Prostate gland (tissue), 2 donors: ENCODE measurements at regions not wholly inside any gene's neighbourhood (a gene's known extent, or its start where the extent isn't known, plus 50 kb on each side); places are given as distances from the start of the nearest gene placed in this dataset.

ENCODE experiments used
- CTCF ChIP-seq, 4 experiments: fragments of 200-600 bp in 2 of 4; fragments of 450-650 bp in 2 of 4; sonication (generic) in 2 of 4; IDR thresholded peaks; 1 replicate in 3 of 4; 2 replicates in 1 of 4; pipeline ENCODE4 v1.5.1; 2016 to 2019; ENCODE audit warnings: antibody characterized with exemption in 4 of 4, mild to moderate bottlenecking in 2 of 4, moderate library complexity in 2 of 4
- POLR2A ChIP-seq: fragments of 450-650 bp; IDR thresholded peaks from one replicate; pipeline ENCODE4 v1.6.1; 2016; ENCODE audit warnings: antibody characterized with exemption, mild to moderate bottlenecking
- POLR2AphosphoS5 ChIP-seq: sonication (generic); formaldehyde crosslinking; IDR thresholded peaks from one replicate; pipeline ENCODE4 v1.6.1; 2017; ENCODE audit warnings: antibody characterized with exemption

- no peak for TF ChIP-seq POLR2A
- TF ChIP-seq CTCF (IDR thresholded peaks at IDR 0.05) = no peak
- no peak for TF ChIP-seq POLR2AphosphoS5
These were observed 210.7 kb upstream of the PPP1R2C start for GRCh38 chrX:42988700-42989099.
